Loucy (cell line): ENCODE measurements at regions not wholly inside any gene's neighbourhood (a gene's known extent, or its start where the extent isn't known, plus 50 kb on each side); places are given as distances from the start of the nearest gene placed in this dataset.

Source experiments
- H2AFZ ChIP-seq: fragments of 200-600 bp; sonication (generic); 2 replicates; pipeline ENCODE4 v1.6.0; 2016; ENCODE audit warnings: antibody characterized with exemption, mild to moderate bottlenecking, low read length, moderate library complexity
- H3F3A ChIP-seq: fragments of 200-600 bp; 2 replicates; pipeline ENCODE4 v1.6.0; 2016; ENCODE audit warnings: antibody characterized with exemption, low read depth, mild to moderate bottlenecking
- H3K27me3 ChIP-seq: fragments of 200-600 bp; sonication (generic); 2 replicates; pipeline ENCODE4 v1.6.1; 2014; ENCODE audit warnings: low read length, mild to moderate bottlenecking; ENCODE audit not compliant: insufficient read depth, poor library complexity, severe bottlenecking
- H3K36me3 ChIP-seq: fragments of 200-600 bp; sonication (generic); 2 replicates; pipeline ENCODE4 v1.6.1; 2016; ENCODE audit warnings: low read length; ENCODE audit not compliant: insufficient read depth
- H3K4me1 ChIP-seq: fragments of 200-600 bp; sonication (generic); 2 replicates; pipeline ENCODE4 v1.5.1; 2014; ENCODE audit warnings: low read length, mild to moderate bottlenecking; ENCODE audit not compliant: insufficient read depth, poor library complexity, severe bottlenecking
- H3K4me2 ChIP-seq: fragments of 200-600 bp; sonication (generic); 2 replicates; pipeline ENCODE4 v1.6.0; 2014; ENCODE audit warnings: antibody characterized with exemption, low read length, low read depth, mild to moderate bottlenecking; ENCODE audit not compliant: poor library complexity, severe bottlenecking
- H3K4me3 ChIP-seq: fragments of 200-600 bp; sonication (generic); 2 replicates; pipeline ENCODE4 v1.5.1; 2014; ENCODE audit warnings: low read length, mild to moderate bottlenecking, mixed read lengths; ENCODE audit not compliant: poor library complexity, severe bottlenecking
- H3K79me2 ChIP-seq: fragments of 200-600 bp; sonication (generic); 2 replicates; pipeline ENCODE4 v1.6.1; 2014; ENCODE audit warnings: low read length; ENCODE audit not compliant: insufficient read depth
- H3K9ac ChIP-seq: fragments of 200-600 bp; sonication (generic); 2 replicates; pipeline ENCODE4 v1.6.0; 2014; ENCODE audit warnings: mild to moderate bottlenecking, low read depth, low read length, moderate library complexity; ENCODE audit not compliant: poor library complexity, severe bottlenecking
- H3K9me2 ChIP-seq: fragments of 200-600 bp; sonication (generic); replicated peaks from 2 replicates; pipeline ENCODE4 v1.6.1; 2016; ENCODE audit warnings: low read depth, low read length, mixed read lengths
- H3K9me3 ChIP-seq: fragments of 200-600 bp; sonication (generic); 2 replicates; pipeline ENCODE4 v1.6.1; 2014; ENCODE audit warnings: mild to moderate bottlenecking, antibody characterized with exemption, low read length, low read depth; ENCODE audit not compliant: insufficient read depth
- H4K20me1 ChIP-seq: fragments of 200-600 bp; sonication (generic); 2 replicates; pipeline ENCODE4 v1.6.0; 2014; ENCODE audit warnings: antibody characterized with exemption, low read length, mild to moderate bottlenecking; ENCODE audit not compliant: insufficient read depth, poor library complexity, severe bottlenecking
- EZH2phosphoT487 ChIP-seq: fragments of 200-600 bp; IDR thresholded peaks from 2 replicates; pipeline ENCODE4 v1.6.1; 2018; ENCODE audit warnings: antibody characterized with exemption, mild to moderate bottlenecking, moderate library complexity, borderline replicate concordance
- TF ChIP-seq, protein P1 (sequence below): fragments of 200-600 bp; sonication (generic); conservative IDR thresholded peaks from 2 replicates; pipeline ENCODE4 v1.5.1; 2014; ENCODE audit warnings: mild to moderate bottlenecking, antibody characterized with exemption, low read length

DNA sequence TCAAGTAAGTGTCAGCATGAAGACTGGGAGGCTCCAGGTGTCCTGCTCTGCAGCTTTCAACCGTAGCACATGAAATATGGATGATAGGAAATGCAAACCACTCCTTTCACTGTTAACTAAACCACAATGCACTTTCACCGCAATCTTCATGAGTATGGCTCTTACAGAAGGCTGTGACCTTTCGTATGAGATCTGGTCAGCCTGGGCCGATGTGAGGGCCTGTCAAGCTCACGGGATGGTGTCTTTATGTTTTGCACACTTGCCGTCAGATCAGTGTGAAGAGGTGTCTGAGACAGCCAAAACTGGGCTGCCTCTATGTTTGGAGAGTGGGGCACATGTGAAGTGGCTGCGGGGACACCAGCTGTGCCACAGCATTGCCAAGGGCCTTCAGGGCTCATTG is 62.8 kb upstream of the AFF3 start:
- Histone ChIP-seq H3F3A (no peaks in the 10 kb centered on the region), H3K79me2 (no peaks in the 10 kb centered on the region), H3K4me2 (peak overlapping the region; percentile 12), H3K9me2 (no peaks in the 10 kb centered on the region), H3K4me3 (no peak overlapping the region), H3K9ac (no peak overlapping the region), H3K4me1 (peaks cover 18% of the 10 kb centered on the region), H3K36me3 (no peaks in the 10 kb centered on the region), H3K27me3 (no peaks in the 10 kb centered on the region), H2AFZ (no peak overlapping the region), H4K20me1 (no peaks in the 10 kb centered on the region), H3K9me3 (no peaks in the 10 kb centered on the region)
- no peak for TF ChIP-seq EZH2phosphoT487
- TF ChIP-seq, protein P1, sequence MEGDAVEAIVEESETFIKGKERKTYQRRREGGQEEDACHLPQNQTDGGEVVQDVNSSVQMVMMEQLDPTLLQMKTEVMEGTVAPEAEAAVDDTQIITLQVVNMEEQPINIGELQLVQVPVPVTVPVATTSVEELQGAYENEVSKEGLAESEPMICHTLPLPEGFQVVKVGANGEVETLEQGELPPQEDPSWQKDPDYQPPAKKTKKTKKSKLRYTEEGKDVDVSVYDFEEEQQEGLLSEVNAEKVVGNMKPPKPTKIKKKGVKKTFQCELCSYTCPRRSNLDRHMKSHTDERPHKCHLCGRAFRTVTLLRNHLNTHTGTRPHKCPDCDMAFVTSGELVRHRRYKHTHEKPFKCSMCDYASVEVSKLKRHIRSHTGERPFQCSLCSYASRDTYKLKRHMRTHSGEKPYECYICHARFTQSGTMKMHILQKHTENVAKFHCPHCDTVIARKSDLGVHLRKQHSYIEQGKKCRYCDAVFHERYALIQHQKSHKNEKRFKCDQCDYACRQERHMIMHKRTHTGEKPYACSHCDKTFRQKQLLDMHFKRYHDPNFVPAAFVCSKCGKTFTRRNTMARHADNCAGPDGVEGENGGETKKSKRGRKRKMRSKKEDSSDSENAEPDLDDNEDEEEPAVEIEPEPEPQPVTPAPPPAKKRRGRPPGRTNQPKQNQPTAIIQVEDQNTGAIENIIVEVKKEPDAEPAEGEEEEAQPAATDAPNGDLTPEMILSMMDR: no peak

DNA sequence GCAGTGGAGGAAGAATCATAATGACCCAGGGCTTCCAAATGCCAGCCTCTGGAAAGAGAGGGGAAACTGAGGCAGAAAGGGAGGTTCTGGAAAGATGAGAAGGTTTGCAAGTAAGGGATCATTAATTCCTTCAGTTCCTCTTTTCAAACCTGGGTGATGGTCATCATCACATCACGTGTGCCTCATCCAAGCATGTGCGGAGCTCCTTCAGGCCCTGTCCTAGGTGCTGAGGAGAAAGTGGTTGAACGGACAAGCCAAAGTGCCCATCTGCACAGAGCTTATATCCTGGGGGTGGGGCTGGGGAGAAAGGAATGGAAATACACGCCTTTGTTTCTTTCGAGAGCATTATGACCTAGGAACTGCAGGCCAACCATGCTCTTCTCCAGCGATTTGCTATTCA is 60.2 kb upstream of the AFF3 start:
- no peak for TF ChIP-seq EZH2phosphoT487
- TF ChIP-seq, protein P1: no peak
- no peaks in the 10 kb centered on the region for H3K9me3 ChIP-seq
- peak overlapping the region; percentile 9 for H3K4me2 ChIP-seq

DNA sequence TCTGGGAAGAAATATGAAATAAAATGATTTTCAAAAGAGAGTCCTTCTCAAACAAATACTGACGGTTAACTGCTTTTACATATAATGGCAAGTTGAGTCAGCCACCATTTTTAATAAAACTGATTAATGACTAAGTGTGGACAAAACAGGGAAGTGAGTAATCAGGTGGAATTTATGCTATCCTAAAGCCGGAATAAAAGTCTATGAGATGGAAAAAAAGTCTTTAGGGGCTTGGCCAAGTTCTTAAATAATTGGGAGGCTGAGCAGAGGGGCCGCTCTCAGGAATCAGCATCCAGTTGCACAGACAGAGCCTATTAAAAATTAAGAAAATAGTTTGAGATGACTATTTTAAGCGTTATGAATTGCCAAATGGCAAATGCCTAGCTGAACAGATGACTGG is 58.6 kb upstream of the AFF3 start:
- H4K20me1 ChIP-seq: no peaks in the 10 kb centered on the region
- peaks cover 18% of the 10 kb centered on the region for H3K4me1 ChIP-seq
- no peaks in the 10 kb centered on the region for H3F3A ChIP-seq
- H3K4me3 ChIP-seq: no peak overlapping the region
- no peaks in the 10 kb centered on the region for H3K9me3 ChIP-seq
- no peaks in the 10 kb centered on the region for H3K36me3 ChIP-seq
- TF ChIP-seq, protein P1: no peak
- no peak for TF ChIP-seq EZH2phosphoT487
- no peak overlapping the region for H3K4me2 ChIP-seq
- H3K27me3 ChIP-seq: no peaks in the 10 kb centered on the region
- no peaks in the 10 kb centered on the region for H3K79me2 ChIP-seq
- no peak overlapping the region for H2AFZ ChIP-seq
- H3K9me2 ChIP-seq: no peaks in the 10 kb centered on the region
- H3K9ac ChIP-seq: no peak overlapping the region

More for the DNA sequence above, 60.2 kb upstream of the AFF3 start:
- Histone ChIP-seq H3K4me1 (peaks cover 18% of the 10 kb centered on the region), H3K27me3 (no peaks in the 10 kb centered on the region), H3F3A (no peaks in the 10 kb centered on the region), H3K9me2 (no peaks in the 10 kb centered on the region), H3K9ac (no peak overlapping the region), H2AFZ (no peak overlapping the region), H3K36me3 (no peaks in the 10 kb centered on the region), H3K4me3 (no peak overlapping the region), H4K20me1 (no peaks in the 10 kb centered on the region), H3K79me2 (no peaks in the 10 kb centered on the region)
